GM12864 (cell line): ENCODE measurements at regions not wholly inside any gene's neighbourhood (a gene's known extent, or its start where the extent isn't known, plus 50 kb on each side); places are given as distances from the start of the nearest gene placed in this dataset.

ENCODE experiments used
- DNase-seq: peaks from one replicate; pipeline ENCODE4 v3.0.0-alpha.2; 2011; ENCODE audit warnings: low read depth
- H3K4me3 ChIP-seq: 2 replicates; pipeline ENCODE4 v1.5.1; 2011; ENCODE audit warnings: mild to moderate bottlenecking, low read depth, low read length, control low read depth
- CTCF ChIP-seq: IDR thresholded peaks from 2 replicates; pipeline ENCODE4 v1.5.1; 2011; ENCODE audit warnings: low read depth, mild to moderate bottlenecking, moderate library complexity, low read length, control low read depth, inconsistent platforms; ENCODE audit errors: missing control alignments

- no peak for DNase-seq
- no peak overlapping the region for H3K4me3 ChIP-seq
- no peak for TF ChIP-seq CTCF
These were observed 73.3 kb upstream of the COL13A1 start for GRCh38 chr10:69728335-69728870.

- H3K4me3 ChIP-seq = no peak overlapping the region
- no peak for TF ChIP-seq CTCF
- no peak for DNase-seq
These were observed 72.2 kb upstream of the COL13A1 start for GRCh38 chr10:69729326-69730048.

- DNase-seq = no peak
- H3K4me3 ChIP-seq = no peak overlapping the region
- TF ChIP-seq CTCF = no peak
These were observed 71.2 kb upstream of the COL13A1 start for GRCh38 chr10:69730251-69731156.

- no peak overlapping the region for H3K4me3 ChIP-seq
- no peak for TF ChIP-seq CTCF
- no peak for DNase-seq
These were observed 70.5 kb upstream of the COL13A1 start for GRCh38 chr10:69731184-69731583.

GRCh38 chr10:69731698-69732097, 70.0 kb upstream of the COL13A1 start:
- no peak for TF ChIP-seq CTCF
- no peak for DNase-seq
- H3K4me3 ChIP-seq = no peak overlapping the region

GRCh38 chr10:69732147-69732825, 69.4 kb upstream of the COL13A1 start:
- DNase-seq = no peak
- TF ChIP-seq CTCF = no peak
- no peak overlapping the region for H3K4me3 ChIP-seq
